HepG2 (cell line): ENCODE measurements at regions not wholly inside any gene's neighbourhood (a gene's known extent, or its start where the extent isn't known, plus 50 kb on each side); places are given as distances from the start of the nearest gene placed in this dataset.

Source experiments
- KAT2B ChIP-seq: fragments of 150-350 bp; IDR thresholded peaks from 2 replicates; pipeline ENCODE4 v1.6.1; 2014; ENCODE audit warnings: low read depth, low read length, borderline replicate concordance
- KDM2A ChIP-seq: sonication (generic); formaldehyde crosslinking; IDR thresholded peaks from 2 replicates; pipeline ENCODE4 v1.4.0; 2020; ENCODE audit warnings: low read depth, missing genetic modification reagents, borderline replicate concordance
- KDM3A ChIP-seq: IDR thresholded peaks from 2 replicates; pipeline ENCODE4 v1.6.1; 2018; ENCODE audit warnings: low read depth, missing compliant biosample characterization
- MAFK ChIP-seq, 2 experiments: IDR thresholded peaks in 1 of 2; conservative IDR thresholded peaks in 1 of 2; 2 replicates each; pipeline ENCODE4 v1.6.1; 2011; ENCODE audit warnings: improper control_type of control experiment in 2 of 2, low read length in 2 of 2
- MEIS1 ChIP-seq: sonication (generic); formaldehyde crosslinking; IDR thresholded peaks from 2 replicates; pipeline ENCODE4 v1.9.0; 2021; ENCODE audit warnings: mild to moderate bottlenecking, missing genetic modification reagents, moderate library complexity, borderline replicate concordance
- SMYD3 ChIP-seq: sonication (generic); formaldehyde crosslinking; IDR thresholded peaks from 2 replicates; pipeline ENCODE4 v1.8.1; 2023; ENCODE audit warnings: mild to moderate bottlenecking, missing genetic modification reagents
- SNAPC5 ChIP-seq: sonication (generic); formaldehyde crosslinking; IDR thresholded peaks from 2 replicates; pipeline ENCODE4 v1.8.1; 2023; ENCODE audit warnings: mild to moderate bottlenecking, missing genetic modification reagents, borderline replicate concordance
- TAF1 ChIP-seq: sonication (generic); formaldehyde crosslinking; IDR thresholded peaks from 2 replicates; pipeline ENCODE4 v1.4.0; 2020; ENCODE audit warnings: missing genetic modification reagents
- ZBTB8A ChIP-seq: sonication (generic); formaldehyde crosslinking; IDR thresholded peaks from 2 replicates; pipeline ENCODE4 v1.4.0; 2020; ENCODE audit warnings: mild to moderate bottlenecking, low read depth, missing genetic modification reagents, borderline replicate concordance
- ZMYM2 ChIP-seq: sonication (generic); formaldehyde crosslinking; IDR thresholded peaks from 2 replicates; pipeline ENCODE4 v1.8.0; 2022; ENCODE audit warnings: mild to moderate bottlenecking, missing genetic modification reagents
- ZNF142 ChIP-seq: sonication (generic); formaldehyde crosslinking; IDR thresholded peaks from 2 replicates; pipeline ENCODE4 v1.4.0; 2020; ENCODE audit warnings: missing genetic modification reagents
- ZNF280B ChIP-seq: sonication (generic); formaldehyde crosslinking; IDR thresholded peaks from 2 replicates; pipeline ENCODE4 v1.5.0; 2020; ENCODE audit warnings: missing genetic modification reagents, mild to moderate bottlenecking, borderline replicate concordance
- ZNF33B ChIP-seq: sonication (generic); formaldehyde crosslinking; IDR thresholded peaks from 2 replicates; pipeline ENCODE4 v1.5.1; 2020; ENCODE audit warnings: mild to moderate bottlenecking, missing genetic modification reagents
- ZNF350 ChIP-seq: sonication (generic); formaldehyde crosslinking; IDR thresholded peaks from 2 replicates; pipeline ENCODE4 v1.4.0; 2020; ENCODE audit warnings: mild to moderate bottlenecking, low read depth, missing genetic modification reagents, borderline replicate concordance
- ZNF543 ChIP-seq: sonication (generic); formaldehyde crosslinking; IDR thresholded peaks from 2 replicates; pipeline ENCODE4 v1.4.0; 2020; ENCODE audit warnings: mild to moderate bottlenecking, missing genetic modification reagents
- ZNF605 ChIP-seq: sonication (generic); formaldehyde crosslinking; IDR thresholded peaks from 2 replicates; pipeline ENCODE4 v1.8.0; 2022; ENCODE audit warnings: mild to moderate bottlenecking, missing genetic modification reagents
- ZNF644 ChIP-seq: IDR thresholded peaks from 2 replicates; pipeline ENCODE4 v1.6.1; 2016; ENCODE audit warnings: low read depth
- ZNF670 ChIP-seq: sonication (generic); formaldehyde crosslinking; IDR thresholded peaks from 2 replicates; pipeline ENCODE4 v1.8.0; 2022; ENCODE audit warnings: mild to moderate bottlenecking, missing genetic modification reagents, borderline replicate concordance
- ZNF772 ChIP-seq: sonication (generic); formaldehyde crosslinking; IDR thresholded peaks from 2 replicates; pipeline ENCODE4 v1.5.0; 2020; ENCODE audit warnings: mild to moderate bottlenecking, missing genetic modification reagents
- ZNF788 ChIP-seq: sonication (generic); formaldehyde crosslinking; IDR thresholded peaks from 2 replicates; pipeline ENCODE4 v1.5.0; 2020; ENCODE audit warnings: mild to moderate bottlenecking, missing genetic modification reagents, borderline replicate concordance
- ZNF816 ChIP-seq: sonication (generic); formaldehyde crosslinking; IDR thresholded peaks from 2 replicates; pipeline ENCODE4 v1.8.0; 2022; ENCODE audit warnings: missing genetic modification reagents, mild to moderate bottlenecking, borderline replicate concordance
- ZNF878 ChIP-seq: sonication (generic); formaldehyde crosslinking; IDR thresholded peaks from 2 replicates; pipeline ENCODE4 v1.8.1; 2023; ENCODE audit warnings: mild to moderate bottlenecking, missing genetic modification reagents, moderate library complexity

- TF ChIP-seq KAT2B (no peak), ZNF816 (CRISPR knock-in tag) (no peak), ZMYM2 (CRISPR knock-in tag) (no peak), MAFK (conservative IDR thresholded peaks at IDR 0.05 in 1 of 2, IDR thresholded peaks at IDR 0.05 in 1 of 2; ENCODE audit: low read length in 2 of 2) (no peak), ZNF878 (CRISPR knock-in tag) (no peak), ZNF605 (CRISPR knock-in tag) (no peak), KDM2A (CRISPR knock-in tag) (peak; percentile 29; the same call in 1 of the 2 replicates), SMYD3 (CRISPR knock-in tag) (no peak), ZNF543 (CRISPR knock-in tag) (no peak), ZNF788 (CRISPR knock-in tag) (no peak), MEIS1 (CRISPR knock-in tag) (no peak), ZNF670 (CRISPR knock-in tag) (no peak), ZNF280B (0 out of 2 replicates have a peak, but pooled peaks have one; percentile 42), ZNF350 (CRISPR knock-in tag) (no peak), ZBTB8A (no peak), ZNF142 (CRISPR knock-in tag) (no peak), ZNF644 (CRISPR knock-in tag) (no peak), ZNF772 (CRISPR knock-in tag) (no peak), KDM3A (CRISPR knock-in tag) (0 out of 2 replicates have a peak, but pooled peaks have one; percentile 33), TAF1 (CRISPR knock-in tag) (no peak), ZNF33B (no peak), SNAPC5 (no peak)
These were observed 58.5 kb upstream of the TMPO start (continued) for GRCh38 chr12:98456576-98457573.
